ENCODE measurements at regions not wholly inside any gene's neighbourhood (a gene's known extent, or its start where the extent isn't known, plus 50 kb on each side); places are given as distances from the start of the nearest gene placed in this dataset.
"Not testable (repeated sequence)": the region's sequence is repeated elsewhere in the genome, so short reads cannot be mapped to it uniquely, and the experiment has no call there.

DNA sequence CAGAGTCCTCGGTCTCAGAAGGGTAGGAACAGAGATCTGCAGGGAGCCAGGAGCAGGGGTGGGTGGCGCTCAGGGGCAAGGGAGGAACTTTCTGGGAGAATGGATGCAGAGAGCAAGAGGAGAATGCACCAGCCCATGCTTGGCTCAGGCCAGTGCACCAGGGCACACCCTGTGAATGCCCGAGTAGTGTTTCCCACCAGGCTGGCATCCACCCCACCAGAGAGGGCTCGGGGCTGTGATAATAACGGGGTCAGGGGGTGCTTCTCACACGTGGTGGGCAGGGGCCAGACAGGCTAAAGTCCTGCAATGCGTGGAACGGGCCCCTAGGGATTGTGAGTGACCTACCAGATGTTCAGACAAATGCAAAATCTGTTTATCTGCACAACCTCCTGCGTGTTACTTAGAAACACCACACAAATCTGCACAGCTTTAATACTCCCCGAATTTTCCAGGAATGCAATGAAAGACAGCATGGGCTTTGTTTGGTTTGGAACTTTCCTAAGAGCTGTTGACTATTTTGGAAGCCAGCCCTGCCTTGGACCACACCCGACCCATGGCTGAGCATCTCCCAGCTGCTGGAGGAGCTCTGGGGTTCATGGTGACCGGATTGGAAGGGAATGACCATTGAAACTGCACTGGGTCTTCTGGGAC is 368.3 kb downstream of the SHANK2 start:
- DNase-seq (ENCODE audit: low read depth in 1 of 2, low spot score in 1 of 2): no peak

GRCh38 chr11:70885281-70886231 is 366.8 kb downstream of the SHANK2 start:
- DNase-seq (ENCODE audit: low read depth in 1 of 2, low spot score in 1 of 2): no peak

GRCh38 chr11:70886256-70886655 is 366.1 kb downstream of the SHANK2 start:
- DNase-seq (ENCODE audit: low read depth in 1 of 2, low spot score in 1 of 2): no peak

DNA sequence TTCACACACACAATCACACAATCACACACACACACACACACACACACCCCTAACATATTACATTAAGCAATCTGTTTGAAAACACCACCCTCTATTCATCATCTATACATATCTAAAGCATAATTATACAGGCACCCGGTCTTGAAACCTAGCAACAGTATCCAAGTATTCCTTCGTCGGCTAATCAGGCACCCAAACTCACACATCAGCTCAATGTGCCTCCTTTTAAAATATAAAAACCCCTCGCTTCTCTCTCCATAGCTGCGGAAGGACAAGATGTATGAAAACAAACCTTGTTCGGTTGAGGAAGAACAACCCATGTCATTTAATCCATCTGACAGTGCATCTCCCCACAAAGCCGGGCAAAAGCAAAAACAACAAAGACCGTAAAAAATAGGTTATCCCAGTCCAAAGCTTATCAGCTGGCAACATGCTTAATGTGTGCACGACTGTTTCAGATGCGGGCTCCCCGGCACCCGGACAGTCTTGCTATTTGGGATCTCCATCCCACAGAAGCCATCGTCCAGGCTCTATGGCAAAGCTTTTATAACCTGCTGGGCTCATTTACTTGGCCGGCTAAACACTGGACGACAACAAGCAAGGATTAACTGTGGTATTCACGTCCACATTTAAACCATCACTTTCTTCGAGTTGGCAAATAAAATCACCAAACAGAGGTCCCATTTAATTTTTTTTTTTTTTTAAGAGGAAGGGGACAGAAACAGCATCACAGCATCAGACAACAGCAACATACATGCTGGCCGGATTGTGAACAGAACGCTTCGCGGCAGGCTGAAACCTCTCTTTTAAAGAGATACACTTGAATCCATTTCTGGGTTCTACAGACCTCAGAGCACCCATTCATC is 365.5 kb downstream of the SHANK2 start:
- DNase-seq (ENCODE audit: low read depth in 1 of 2, low spot score in 1 of 2): no peak

DNA sequence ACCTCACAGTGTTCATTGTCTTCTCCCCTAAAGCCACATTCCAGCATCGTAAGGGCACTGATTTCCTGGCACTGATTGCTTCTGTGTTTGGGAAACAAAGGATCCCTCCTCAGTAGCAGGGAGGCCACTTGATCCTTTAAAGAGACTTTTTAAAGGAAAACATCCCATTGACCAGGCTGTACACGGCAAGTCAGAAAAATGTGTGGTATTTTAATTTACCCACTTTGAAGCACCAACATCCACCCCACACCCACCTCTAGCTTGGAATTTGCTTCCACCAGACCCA is 364.9 kb downstream of the SHANK2 start:
- no peak for DNase-seq (ENCODE audit: low read depth in 1 of 2, low spot score in 1 of 2)

GRCh38 chr11:70888061-70888460 is 364.3 kb downstream of the SHANK2 start:
- DNase-seq (ENCODE audit: low read depth in 1 of 2, low spot score in 1 of 2): no peak

GRCh38 chr11:70889411-70889810 is 363.0 kb downstream of the SHANK2 start:
- no peak for DNase-seq (ENCODE audit: low read depth in 1 of 2, low spot score in 1 of 2)

DNA sequence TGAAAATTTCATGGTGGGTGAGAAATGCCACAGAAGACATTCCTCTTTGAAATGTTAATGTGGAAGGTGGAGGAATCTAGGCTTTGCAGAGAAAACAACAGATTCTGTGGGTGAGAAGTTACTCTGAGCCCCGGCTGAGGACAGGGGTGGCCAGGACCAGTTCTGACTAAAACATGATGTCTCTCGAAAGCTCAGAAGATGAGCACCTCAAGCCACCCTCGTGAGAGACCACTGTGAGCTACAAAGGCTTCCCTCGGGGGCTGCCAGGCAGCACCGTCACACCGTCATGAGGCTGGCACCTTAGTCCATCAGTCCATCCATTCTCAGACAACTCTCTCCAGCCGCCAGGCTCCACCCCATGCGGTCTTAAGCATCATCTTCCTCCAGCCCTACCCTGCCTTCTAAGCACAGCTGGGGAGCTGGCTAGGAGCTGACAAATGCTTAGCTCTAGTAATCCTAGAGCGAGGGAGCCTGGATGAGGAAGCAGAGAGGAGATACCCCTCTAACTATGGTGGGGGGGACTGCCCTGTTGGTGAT is 360.5 kb downstream of the SHANK2 start:
- DNase-seq (ENCODE audit: low read depth in 1 of 2, low spot score in 1 of 2): no peak

DNA sequence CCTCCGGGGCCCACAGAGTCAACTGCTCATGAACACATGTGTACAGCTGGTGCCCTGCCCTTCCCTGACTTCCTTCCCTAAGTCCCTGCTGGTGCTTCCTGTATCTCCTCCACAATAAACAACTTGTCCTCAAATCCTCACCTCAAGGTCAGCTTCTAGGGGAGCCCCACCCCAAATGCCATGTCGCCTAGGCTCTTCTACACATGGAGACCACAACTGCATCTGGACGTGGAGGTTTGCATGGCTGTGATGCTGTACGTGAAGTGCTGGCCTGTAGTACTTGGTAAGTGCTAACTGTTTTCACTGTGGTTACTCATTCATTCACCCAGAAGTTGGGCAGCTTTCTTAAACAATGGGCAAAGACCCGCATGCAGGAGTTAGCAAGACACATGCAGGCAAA is 359.5 kb downstream of the SHANK2 start:
- no peak for DNase-seq (ENCODE audit: low read depth in 1 of 2, low spot score in 1 of 2)

- no peak for DNase-seq (ENCODE audit: low read depth in 1 of 2, low spot score in 1 of 2)
These were observed 357.6 kb downstream of the SHANK2 start for GRCh38 chr11:70894566-70895365.

- DNase-seq (ENCODE audit: low read depth in 1 of 2, low spot score in 1 of 2): no peak
These were observed 357.1 kb downstream of the SHANK2 start for GRCh38 chr11:70895366-70895670.

GRCh38 chr11:70897429-70897828 is 354.9 kb downstream of the SHANK2 start:
- DNase-seq (ENCODE audit: low read depth in 1 of 2, low spot score in 1 of 2): no peak

DNA sequence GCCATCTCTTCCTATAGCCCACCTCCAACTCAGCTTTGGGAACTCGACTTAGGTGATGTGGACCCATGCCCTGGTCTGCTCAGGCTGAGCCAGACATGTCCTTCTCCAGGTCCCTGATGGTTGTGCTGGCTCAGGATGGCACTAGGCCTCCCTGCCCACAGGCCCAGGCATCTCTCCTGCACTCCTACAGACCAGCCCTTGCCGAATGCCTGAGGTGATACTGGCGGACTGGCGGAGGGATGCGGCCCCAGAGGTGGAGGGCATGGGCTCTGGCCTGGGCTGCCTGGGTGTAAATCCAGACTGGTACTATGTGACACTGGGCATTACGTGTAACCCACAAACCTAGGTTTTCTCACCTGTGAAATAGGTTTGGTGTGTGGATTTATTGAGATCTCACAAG is 352.8 kb downstream of the SHANK2 start:
- DNase-seq (ENCODE audit: low read depth in 1 of 2, low spot score in 1 of 2): no peak

GRCh38 chr11:70900540-70900939 is 351.8 kb downstream of the SHANK2 start:
- no peak for DNase-seq (ENCODE audit: low read depth in 1 of 2, low spot score in 1 of 2)

DNA sequence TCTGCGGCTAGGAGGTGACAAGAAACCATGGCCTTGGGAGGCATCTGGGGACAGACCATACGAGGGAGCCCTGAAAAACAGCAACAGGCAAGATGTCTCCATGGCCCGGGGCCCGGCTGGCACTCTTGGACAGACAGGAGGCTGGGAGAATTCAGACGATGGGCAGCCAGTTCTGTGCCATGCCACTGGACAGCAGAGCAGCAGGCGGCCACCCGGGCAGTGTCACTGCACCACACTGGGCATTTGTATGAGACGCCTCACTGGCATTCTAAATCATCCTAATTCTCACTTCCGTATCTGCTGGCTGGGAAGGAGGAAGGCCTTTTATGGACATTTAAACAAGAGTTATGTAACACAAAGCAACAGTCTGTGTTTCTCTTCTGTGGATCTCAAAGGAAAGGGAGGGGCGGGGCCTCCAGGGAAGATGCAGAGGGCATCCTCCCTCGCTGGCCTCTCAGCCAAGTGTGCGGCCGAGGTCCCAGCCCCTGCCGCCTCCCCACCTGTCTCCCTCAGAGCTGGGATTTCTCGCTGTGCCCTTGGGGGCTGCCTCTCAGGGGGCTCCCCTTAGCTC is 350.3 kb downstream of the SHANK2 start:
- DNase-seq (ENCODE audit: low read depth in 1 of 2, low spot score in 1 of 2): no peak

GRCh38 chr11:70903229-70903628 is 349.1 kb downstream of the SHANK2 start:
- not testable (repeated sequence) for DNase-seq (ENCODE audit: low read depth in 1 of 2, low spot score in 1 of 2)

DNA sequence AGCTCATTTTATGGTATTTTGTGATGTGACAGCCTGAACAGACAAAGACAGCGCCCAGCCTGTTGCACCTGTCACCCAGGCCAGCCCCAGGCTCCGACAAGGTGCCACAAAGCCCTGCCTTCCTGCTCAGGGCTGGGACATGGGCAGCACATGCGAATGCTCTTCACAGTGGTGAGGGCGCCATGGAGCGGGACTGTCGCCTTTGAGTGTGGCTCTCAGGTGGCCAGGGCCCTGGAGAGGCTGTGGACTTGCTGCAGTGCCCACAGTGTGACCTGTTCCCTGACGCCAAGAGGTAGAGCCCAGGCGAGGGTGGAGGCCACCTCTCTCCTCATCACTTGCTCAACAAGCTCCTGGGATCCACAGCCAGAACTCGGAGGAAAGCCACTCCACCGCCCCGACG is 346.3 kb downstream of the SHANK2 start:
- DNase-seq (ENCODE audit: low read depth in 1 of 2, low spot score in 1 of 2): no peak

- DNase-seq (ENCODE audit: low read depth in 1 of 2, low spot score in 1 of 2): no peak
These were observed 344.2 kb downstream of the SHANK2 start for GRCh38 chr11:70908223-70908622.

DNA sequence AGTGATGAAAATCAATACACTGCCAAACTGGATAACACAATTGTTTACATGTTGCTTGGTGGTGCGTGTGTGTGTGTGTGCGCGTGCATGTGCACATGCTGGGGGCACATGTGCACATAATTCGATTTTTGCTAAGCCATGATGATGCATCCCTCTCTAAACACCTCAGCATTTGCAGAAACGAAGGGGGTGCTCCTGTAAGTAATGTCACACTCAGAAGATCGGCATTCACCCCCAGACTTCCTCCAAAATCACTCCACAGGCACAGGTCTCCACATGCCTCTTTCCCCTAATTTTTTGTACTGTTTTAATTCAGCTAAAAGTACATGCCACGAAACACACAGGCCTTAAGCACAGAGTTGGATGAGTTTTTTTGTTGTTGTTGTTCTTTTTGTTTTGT is 341.5 kb downstream of the SHANK2 start:
- no peak for DNase-seq (ENCODE audit: low read depth in 1 of 2, low spot score in 1 of 2)

DNA sequence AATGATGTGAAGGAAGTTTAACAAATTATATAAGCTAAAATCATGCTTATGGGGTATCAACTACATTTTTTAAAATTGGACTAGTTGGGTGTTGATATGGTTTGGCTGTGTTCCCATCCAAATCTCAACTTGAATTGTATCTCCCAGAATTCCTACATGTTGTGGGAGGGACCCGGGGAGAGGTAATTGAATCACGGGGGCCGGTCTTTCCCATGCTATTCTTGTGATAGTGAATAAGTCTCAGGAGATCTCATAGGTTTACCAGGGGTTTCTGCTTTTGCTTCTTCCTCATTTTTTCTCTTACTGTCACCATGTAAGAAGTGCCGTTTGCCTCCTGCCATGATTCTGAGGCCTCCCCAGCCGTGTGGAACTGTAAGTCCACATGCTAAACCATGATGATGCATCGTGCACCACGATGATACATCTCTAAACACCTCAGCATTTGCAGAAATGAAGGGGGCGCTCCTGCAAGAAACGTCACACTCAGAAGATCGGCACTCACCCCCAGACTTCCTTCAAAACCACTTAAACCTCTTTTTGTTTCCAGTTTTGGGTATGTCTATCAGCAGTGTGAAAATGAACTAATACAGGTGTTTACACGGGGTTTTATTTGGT is 340.0 kb downstream of the SHANK2 start:
- no peak for DNase-seq (ENCODE audit: low read depth in 1 of 2, low spot score in 1 of 2)

Data from activated CD4-positive, alpha-beta T cell treated with anti-CD3 and anti-CD28 coated beads, Interleukin-2, amount 50 U/mL, for 24 hours (primary cell).